ENCODE measurements at regions not wholly inside any gene's neighbourhood (a gene's known extent, or its start where the extent isn't known, plus 50 kb on each side); places are given as distances from the start of the nearest gene placed in this dataset.

- TF ChIP-seq, protein P1, sequence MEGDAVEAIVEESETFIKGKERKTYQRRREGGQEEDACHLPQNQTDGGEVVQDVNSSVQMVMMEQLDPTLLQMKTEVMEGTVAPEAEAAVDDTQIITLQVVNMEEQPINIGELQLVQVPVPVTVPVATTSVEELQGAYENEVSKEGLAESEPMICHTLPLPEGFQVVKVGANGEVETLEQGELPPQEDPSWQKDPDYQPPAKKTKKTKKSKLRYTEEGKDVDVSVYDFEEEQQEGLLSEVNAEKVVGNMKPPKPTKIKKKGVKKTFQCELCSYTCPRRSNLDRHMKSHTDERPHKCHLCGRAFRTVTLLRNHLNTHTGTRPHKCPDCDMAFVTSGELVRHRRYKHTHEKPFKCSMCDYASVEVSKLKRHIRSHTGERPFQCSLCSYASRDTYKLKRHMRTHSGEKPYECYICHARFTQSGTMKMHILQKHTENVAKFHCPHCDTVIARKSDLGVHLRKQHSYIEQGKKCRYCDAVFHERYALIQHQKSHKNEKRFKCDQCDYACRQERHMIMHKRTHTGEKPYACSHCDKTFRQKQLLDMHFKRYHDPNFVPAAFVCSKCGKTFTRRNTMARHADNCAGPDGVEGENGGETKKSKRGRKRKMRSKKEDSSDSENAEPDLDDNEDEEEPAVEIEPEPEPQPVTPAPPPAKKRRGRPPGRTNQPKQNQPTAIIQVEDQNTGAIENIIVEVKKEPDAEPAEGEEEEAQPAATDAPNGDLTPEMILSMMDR (IDR thresholded peaks at IDR 0.05 in 2 of 3, conservative IDR thresholded peaks at IDR 0.05 in 1 of 3; ENCODE audit: control insufficient read depth in 2 of 3, extremely low read depth in 1 of 3, insufficient read depth in 1 of 3, low read depth in 3 of 3, low read length in 3 of 3), result no peak
- TF ChIP-seq SPI1 (IDR thresholded peaks at IDR 0.05; ENCODE audit: borderline replicate concordance, insufficient read depth, low read depth, low read length), result no peak
- TF ChIP-seq ELK1 (IDR thresholded peaks at IDR 0.05; ENCODE audit: low read depth, low read length), result no peak
- no peak for TF ChIP-seq TARDBP (IDR thresholded peaks at IDR 0.05; ENCODE audit: borderline replicate concordance)
- no peak for TF ChIP-seq KDM1A (IDR thresholded peaks at IDR 0.05; ENCODE audit: borderline replicate concordance)
- no peak for TF ChIP-seq GABPA (IDR thresholded peaks at IDR 0.05; ENCODE audit: low read depth)
- TF ChIP-seq, protein P2, sequence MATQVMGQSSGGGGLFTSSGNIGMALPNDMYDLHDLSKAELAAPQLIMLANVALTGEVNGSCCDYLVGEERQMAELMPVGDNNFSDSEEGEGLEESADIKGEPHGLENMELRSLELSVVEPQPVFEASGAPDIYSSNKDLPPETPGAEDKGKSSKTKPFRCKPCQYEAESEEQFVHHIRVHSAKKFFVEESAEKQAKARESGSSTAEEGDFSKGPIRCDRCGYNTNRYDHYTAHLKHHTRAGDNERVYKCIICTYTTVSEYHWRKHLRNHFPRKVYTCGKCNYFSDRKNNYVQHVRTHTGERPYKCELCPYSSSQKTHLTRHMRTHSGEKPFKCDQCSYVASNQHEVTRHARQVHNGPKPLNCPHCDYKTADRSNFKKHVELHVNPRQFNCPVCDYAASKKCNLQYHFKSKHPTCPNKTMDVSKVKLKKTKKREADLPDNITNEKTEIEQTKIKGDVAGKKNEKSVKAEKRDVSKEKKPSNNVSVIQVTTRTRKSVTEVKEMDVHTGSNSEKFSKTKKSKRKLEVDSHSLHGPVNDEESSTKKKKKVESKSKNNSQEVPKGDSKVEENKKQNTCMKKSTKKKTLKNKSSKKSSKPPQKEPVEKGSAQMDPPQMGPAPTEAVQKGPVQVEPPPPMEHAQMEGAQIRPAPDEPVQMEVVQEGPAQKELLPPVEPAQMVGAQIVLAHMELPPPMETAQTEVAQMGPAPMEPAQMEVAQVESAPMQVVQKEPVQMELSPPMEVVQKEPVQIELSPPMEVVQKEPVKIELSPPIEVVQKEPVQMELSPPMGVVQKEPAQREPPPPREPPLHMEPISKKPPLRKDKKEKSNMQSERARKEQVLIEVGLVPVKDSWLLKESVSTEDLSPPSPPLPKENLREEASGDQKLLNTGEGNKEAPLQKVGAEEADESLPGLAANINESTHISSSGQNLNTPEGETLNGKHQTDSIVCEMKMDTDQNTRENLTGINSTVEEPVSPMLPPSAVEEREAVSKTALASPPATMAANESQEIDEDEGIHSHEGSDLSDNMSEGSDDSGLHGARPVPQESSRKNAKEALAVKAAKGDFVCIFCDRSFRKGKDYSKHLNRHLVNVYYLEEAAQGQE (IDR thresholded peaks at IDR 0.05; ENCODE audit: low read depth, low read length), result no peak
- TF ChIP-seq RBBP5 (conservative IDR thresholded peaks at IDR 0.05), result no peak
- TF ChIP-seq EGR1 (IDR thresholded peaks at IDR 0.05; ENCODE audit: borderline replicate concordance in 1 of 2, low read depth in 2 of 2, low read length in 2 of 2), result no peak
Observed at GRCh38 chr5:52702877-52703276, 84.8 kb upstream of the ITGA1 start.
